ENCODE measurements at regions not wholly inside any gene's neighbourhood (a gene's known extent, or its start where the extent isn't known, plus 50 kb on each side); places are given as distances from the start of the nearest gene placed in this dataset.

- POLR2A ChIA-PET, result no interaction called here
- CTCF ChIA-PET, result no interaction called here
- TF ChIP-seq FOXA1 (IDR thresholded peaks at IDR 0.05) (no peak), TARDBP (IDR thresholded peaks at IDR 0.05) (no peak), ARNT (IDR thresholded peaks at IDR 0.05) (no peak)
- no peak for DNase-seq (ENCODE audit: extremely low spot score)
Measured at GRCh38 chr2:215486291-215487001, 50.6 kb upstream of the FN1 start.

Measured in HEK293T (cell line).